ENCODE measurements at regions not wholly inside any gene's neighbourhood (a gene's known extent, or its start where the extent isn't known, plus 50 kb on each side); places are given as distances from the start of the nearest gene placed in this dataset.

GRCh38 chr21:19501115-19501514, 1097.5 kb upstream of the TMPRSS15 start:
- TF ChIP-seq POLR2AphosphoS5 (IDR thresholded peaks at IDR 0.05; ENCODE audit: low read depth, low read length) (no peak), CTCF (IDR thresholded peaks at IDR 0.05) (no peak)
